ENCODE measurements at regions not wholly inside any gene's neighbourhood (a gene's known extent, or its start where the extent isn't known, plus 50 kb on each side); places are given as distances from the start of the nearest gene placed in this dataset.
"Not testable (repeated sequence)": the region's sequence is repeated elsewhere in the genome, so short reads cannot be mapped to it uniquely, and the experiment has no call there.

DNA sequence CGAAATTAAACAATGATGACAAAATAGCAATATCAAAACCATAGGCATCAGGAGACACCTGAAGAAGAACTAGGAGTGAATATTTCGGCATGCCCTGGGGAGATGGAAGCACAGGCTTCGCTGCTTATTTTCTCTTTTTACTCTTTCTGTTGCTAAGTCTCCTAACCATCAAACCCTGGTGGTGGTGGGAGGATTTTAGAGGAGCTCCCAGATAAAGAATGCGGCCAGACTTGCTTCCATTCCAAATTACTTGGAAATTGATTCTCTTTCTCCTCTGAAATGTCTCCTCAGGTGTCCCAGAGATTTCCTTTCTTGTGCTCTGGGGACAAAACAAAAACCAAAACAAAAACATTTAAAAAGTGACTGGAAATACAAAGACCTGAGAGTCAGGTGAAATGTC is 243.0 kb downstream of the KBTBD8 start:
- H4K20me1 ChIP-seq (ENCODE audit: insufficient read depth, low read length) = no peaks in the 10 kb centered on the region
- no peaks in the 10 kb centered on the region for H3K4me1 ChIP-seq (ENCODE audit: insufficient read depth, low read length)
- TF ChIP-seq, protein P1, sequence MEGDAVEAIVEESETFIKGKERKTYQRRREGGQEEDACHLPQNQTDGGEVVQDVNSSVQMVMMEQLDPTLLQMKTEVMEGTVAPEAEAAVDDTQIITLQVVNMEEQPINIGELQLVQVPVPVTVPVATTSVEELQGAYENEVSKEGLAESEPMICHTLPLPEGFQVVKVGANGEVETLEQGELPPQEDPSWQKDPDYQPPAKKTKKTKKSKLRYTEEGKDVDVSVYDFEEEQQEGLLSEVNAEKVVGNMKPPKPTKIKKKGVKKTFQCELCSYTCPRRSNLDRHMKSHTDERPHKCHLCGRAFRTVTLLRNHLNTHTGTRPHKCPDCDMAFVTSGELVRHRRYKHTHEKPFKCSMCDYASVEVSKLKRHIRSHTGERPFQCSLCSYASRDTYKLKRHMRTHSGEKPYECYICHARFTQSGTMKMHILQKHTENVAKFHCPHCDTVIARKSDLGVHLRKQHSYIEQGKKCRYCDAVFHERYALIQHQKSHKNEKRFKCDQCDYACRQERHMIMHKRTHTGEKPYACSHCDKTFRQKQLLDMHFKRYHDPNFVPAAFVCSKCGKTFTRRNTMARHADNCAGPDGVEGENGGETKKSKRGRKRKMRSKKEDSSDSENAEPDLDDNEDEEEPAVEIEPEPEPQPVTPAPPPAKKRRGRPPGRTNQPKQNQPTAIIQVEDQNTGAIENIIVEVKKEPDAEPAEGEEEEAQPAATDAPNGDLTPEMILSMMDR (IDR thresholded peaks at IDR 0.05; ENCODE audit: extremely low read depth, low read depth, low read length) = no peak
- H3K9me3 ChIP-seq (ENCODE audit: low read depth, low read length) = no peaks in the 10 kb centered on the region
- no peak for DNase-seq (ENCODE audit: insufficient read length, low spot score, missing footprints)
- H3K27me3 ChIP-seq (ENCODE audit: insufficient read depth, low read length) = no peaks in the 10 kb centered on the region
- H3K4me3 ChIP-seq (ENCODE audit: insufficient read depth, low read length) = no peak overlapping the region
- H2AFZ ChIP-seq (ENCODE audit: low read length) = no peak overlapping the region
- no peak overlapping the region for H3K27ac ChIP-seq (ENCODE audit: low read depth, low read length)
- H3K36me3 ChIP-seq (ENCODE audit: insufficient read depth, low read length) = no peaks in the 10 kb centered on the region
- H3K79me2 ChIP-seq (ENCODE audit: insufficient read depth, low read length) = no peaks in the 10 kb centered on the region
- no peak overlapping the region for H3K4me2 ChIP-seq (ENCODE audit: insufficient read depth, low read length)

- Histone ChIP-seq H3K4me3 (ENCODE audit: insufficient read depth, low read length) (no peak overlapping the region), H4K20me1 (ENCODE audit: insufficient read depth, low read length) (no peaks in the 10 kb centered on the region), H2AFZ (ENCODE audit: low read length) (no peak overlapping the region), H3K36me3 (ENCODE audit: insufficient read depth, low read length) (no peaks in the 10 kb centered on the region), H3K4me2 (ENCODE audit: insufficient read depth, low read length) (no peak overlapping the region), H3K27ac (ENCODE audit: low read depth, low read length) (no peak overlapping the region), H3K79me2 (ENCODE audit: insufficient read depth, low read length) (no peaks in the 10 kb centered on the region), H3K4me1 (ENCODE audit: insufficient read depth, low read length) (no peaks in the 10 kb centered on the region), H3K9me3 (ENCODE audit: low read depth, low read length) (no peaks in the 10 kb centered on the region), H3K27me3 (ENCODE audit: insufficient read depth, low read length) (no peaks in the 10 kb centered on the region)
- TF ChIP-seq, protein P1 (IDR thresholded peaks at IDR 0.05; ENCODE audit: extremely low read depth, low read depth, low read length) = no peak
- DNase-seq (ENCODE audit: insufficient read length, low spot score, missing footprints) = no peak
These were observed 246.0 kb downstream of the KBTBD8 start for GRCh38 chr3:67244130-67244529.

GRCh38 chr3:67245545-67245944 is 247.4 kb downstream of the KBTBD8 start:
- Histone ChIP-seq H3K9me3 (ENCODE audit: low read depth, low read length) (no peaks in the 10 kb centered on the region), H3K4me3 (ENCODE audit: insufficient read depth, low read length) (no peak overlapping the region), H3K4me1 (ENCODE audit: insufficient read depth, low read length) (no peaks in the 10 kb centered on the region), H3K79me2 (ENCODE audit: insufficient read depth, low read length) (no peaks in the 10 kb centered on the region), H2AFZ (ENCODE audit: low read length) (no peak overlapping the region), H3K36me3 (ENCODE audit: insufficient read depth, low read length) (no peaks in the 10 kb centered on the region), H3K27ac (ENCODE audit: low read depth, low read length) (no peak overlapping the region), H4K20me1 (ENCODE audit: insufficient read depth, low read length) (no peaks in the 10 kb centered on the region), H3K4me2 (ENCODE audit: insufficient read depth, low read length) (no peak overlapping the region), H3K27me3 (ENCODE audit: insufficient read depth, low read length) (no peaks in the 10 kb centered on the region)
- no peak for DNase-seq (ENCODE audit: insufficient read length, low spot score, missing footprints)
- TF ChIP-seq, protein P1 (IDR thresholded peaks at IDR 0.05; ENCODE audit: extremely low read depth, low read depth, low read length) = no peak

- no peak overlapping the region for H2AFZ ChIP-seq (ENCODE audit: low read length)
- no peak overlapping the region for H3K4me2 ChIP-seq (ENCODE audit: insufficient read depth, low read length)
- TF ChIP-seq, protein P1 (IDR thresholded peaks at IDR 0.05; ENCODE audit: extremely low read depth, low read depth, low read length) = no peak
- no peaks in the 10 kb centered on the region for H3K36me3 ChIP-seq (ENCODE audit: insufficient read depth, low read length)
- H3K27me3 ChIP-seq (ENCODE audit: insufficient read depth, low read length) = no peaks in the 10 kb centered on the region
- H3K27ac ChIP-seq (ENCODE audit: low read depth, low read length) = no peak overlapping the region
- no peaks in the 10 kb centered on the region for H3K4me1 ChIP-seq (ENCODE audit: insufficient read depth, low read length)
- no peak for DNase-seq (ENCODE audit: insufficient read length, low spot score, missing footprints)
- no peaks in the 10 kb centered on the region for H3K79me2 ChIP-seq (ENCODE audit: insufficient read depth, low read length)
- no peak overlapping the region for H3K4me3 ChIP-seq (ENCODE audit: insufficient read depth, low read length)
- H3K9me3 ChIP-seq (ENCODE audit: low read depth, low read length) = no peaks in the 10 kb centered on the region
- no peaks in the 10 kb centered on the region for H4K20me1 ChIP-seq (ENCODE audit: insufficient read depth, low read length)
These were observed 250.6 kb downstream of the KBTBD8 start for GRCh38 chr3:67248726-67249125.

DNA sequence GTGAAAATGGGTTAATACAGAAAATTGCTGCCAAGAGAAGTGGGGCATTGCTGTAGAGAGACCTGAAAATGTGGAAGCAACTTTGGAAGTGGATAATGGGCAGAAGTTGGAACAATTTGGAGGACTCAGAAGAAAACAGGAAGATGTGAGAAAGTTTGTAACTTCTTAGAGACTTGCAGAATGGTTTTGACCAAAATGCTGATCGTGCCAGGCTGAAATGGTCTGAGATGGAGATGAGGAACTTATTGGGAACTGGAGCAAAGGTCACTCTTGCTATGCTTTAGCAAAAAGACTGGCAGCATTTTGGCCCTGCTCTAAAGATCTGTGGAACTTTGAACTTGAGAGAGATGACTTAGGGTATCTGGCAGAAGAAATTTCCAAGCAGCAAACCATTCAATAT is 254.8 kb downstream of the KBTBD8 start:
- H2AFZ ChIP-seq (ENCODE audit: low read length); H3K27me3 ChIP-seq (ENCODE audit: insufficient read depth, low read length); H3K9me3 ChIP-seq (ENCODE audit: low read depth, low read length); H3K4me2 ChIP-seq (ENCODE audit: insufficient read depth, low read length); DNase-seq (ENCODE audit: insufficient read length, low spot score, missing footprints); H3K4me3 ChIP-seq (ENCODE audit: insufficient read depth, low read length); H3K4me1 ChIP-seq (ENCODE audit: insufficient read depth, low read length); H4K20me1 ChIP-seq (ENCODE audit: insufficient read depth, low read length); H3K27ac ChIP-seq (ENCODE audit: low read depth, low read length); H3K36me3 ChIP-seq (ENCODE audit: insufficient read depth, low read length); H3K79me2 ChIP-seq (ENCODE audit: insufficient read depth, low read length): not testable (repeated sequence)
